Tibial nerve (tissue), 4 donors: ENCODE measurements at regions not wholly inside any gene's neighbourhood (a gene's known extent, or its start where the extent isn't known, plus 50 kb on each side); places are given as distances from the start of the nearest gene placed in this dataset.

Source experiments
- DNase-seq, 2 donors: peaks; one replicate each; pipeline ENCODE4 v3.0.0-alpha.2; 2019; ENCODE audit warnings: low spot score in 2 of 2
- H3K27ac ChIP-seq, 4 donors: fragments of 200-600 bp; sonication (generic) in 3 of 4; one replicate each; pipeline ENCODE4 v1.5.1; 2017 to 2019; ENCODE audit warnings: mild to moderate bottlenecking in 1 of 4
- H3K27me3 ChIP-seq, 2 donors: fragments of 200-600 bp; sonication (generic) in 1 of 2; one replicate each; pipeline versions ENCODE4 v1.5.1 to v1.6.0; 2017 to 2019
- H3K36me3 ChIP-seq, 3 donors: fragments of 200-600 bp; sonication (generic); one replicate each; pipeline ENCODE4 v1.5.1; 2018 to 2019
- H3K4me1 ChIP-seq, 4 donors: fragments of 200-600 bp; sonication (generic) in 3 of 4; one replicate each; pipeline ENCODE4 v1.5.1; 2017 to 2019
- H3K4me3 ChIP-seq, 4 donors: fragments of 200-600 bp; sonication (generic) in 3 of 4; one replicate each; pipeline ENCODE4 v1.5.1; 2017 to 2019; ENCODE audit warnings: mild to moderate bottlenecking in 1 of 4, moderate library complexity in 1 of 4
- H3K9me3 ChIP-seq, 4 donors: fragments of 200-600 bp; sonication (generic) in 3 of 4; one replicate each; pipeline ENCODE4 v1.5.1; 2017 to 2019
- EP300 ChIP-seq, 2 donors: sonication (generic); formaldehyde crosslinking; IDR thresholded peaks; one replicate each; pipeline ENCODE4 v1.6.1; 2017; ENCODE audit warnings: antibody characterized with exemption in 2 of 2, mild to moderate bottlenecking in 1 of 2
- POLR2A ChIP-seq, 2 donors: fragments of 450-650 bp; IDR thresholded peaks; one replicate each; pipeline ENCODE4 v1.6.1; 2017; ENCODE audit warnings: antibody characterized with exemption in 2 of 2, mild to moderate bottlenecking in 2 of 2, moderate library complexity in 2 of 2
- WGBS, 2 donors: methylation state at CpG; one replicate each; pipeline ENCODE4 v1.1.5; 2018; 5-methylcytosine and 5-hydroxymethylcytosine counted together
- TF ChIP-seq, protein P1 (sequence below), 5 experiments: fragments of 200-600 bp in 3 of 5; fragments of 450-650 bp in 2 of 5; sonication (generic) in 3 of 5; IDR thresholded peaks; one replicate each; pipeline ENCODE4 v1.5.1; 2016 to 2019; ENCODE audit warnings: antibody characterized with exemption in 5 of 5, mild to moderate bottlenecking in 3 of 5, moderate library complexity in 2 of 5

DNA sequence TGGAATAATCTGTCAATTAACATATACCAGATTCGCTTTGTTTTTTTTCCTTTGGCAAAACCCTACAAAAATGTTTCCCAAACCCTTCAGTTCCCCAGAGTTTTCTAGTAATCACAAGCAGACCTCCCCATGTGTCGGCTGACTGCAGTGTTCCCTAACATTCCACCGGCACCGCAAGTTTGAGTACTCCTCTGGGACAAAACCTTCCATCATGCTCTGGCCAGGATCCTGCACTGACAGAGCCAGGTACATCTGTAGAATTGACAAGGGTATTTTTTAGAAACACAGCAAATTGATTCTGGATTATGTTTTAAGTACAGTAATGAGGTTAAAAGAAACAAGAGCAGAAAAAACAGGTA, 174.7 kb downstream of the GAS1 start:
- H3K36me3 ChIP-seq = no peaks in the 10 kb centered on the region
- H3K9me3 ChIP-seq = no peaks in the 10 kb centered on the region
- no peak overlapping the region for H3K4me3 ChIP-seq
- H3K4me1 ChIP-seq = peaks cover 0 to 3% (median 0%) of the 10 kb centered on the region in 4 donors
- TF ChIP-seq POLR2A (IDR thresholded peaks at IDR 0.05) = no peak
- TF ChIP-seq, protein P1, sequence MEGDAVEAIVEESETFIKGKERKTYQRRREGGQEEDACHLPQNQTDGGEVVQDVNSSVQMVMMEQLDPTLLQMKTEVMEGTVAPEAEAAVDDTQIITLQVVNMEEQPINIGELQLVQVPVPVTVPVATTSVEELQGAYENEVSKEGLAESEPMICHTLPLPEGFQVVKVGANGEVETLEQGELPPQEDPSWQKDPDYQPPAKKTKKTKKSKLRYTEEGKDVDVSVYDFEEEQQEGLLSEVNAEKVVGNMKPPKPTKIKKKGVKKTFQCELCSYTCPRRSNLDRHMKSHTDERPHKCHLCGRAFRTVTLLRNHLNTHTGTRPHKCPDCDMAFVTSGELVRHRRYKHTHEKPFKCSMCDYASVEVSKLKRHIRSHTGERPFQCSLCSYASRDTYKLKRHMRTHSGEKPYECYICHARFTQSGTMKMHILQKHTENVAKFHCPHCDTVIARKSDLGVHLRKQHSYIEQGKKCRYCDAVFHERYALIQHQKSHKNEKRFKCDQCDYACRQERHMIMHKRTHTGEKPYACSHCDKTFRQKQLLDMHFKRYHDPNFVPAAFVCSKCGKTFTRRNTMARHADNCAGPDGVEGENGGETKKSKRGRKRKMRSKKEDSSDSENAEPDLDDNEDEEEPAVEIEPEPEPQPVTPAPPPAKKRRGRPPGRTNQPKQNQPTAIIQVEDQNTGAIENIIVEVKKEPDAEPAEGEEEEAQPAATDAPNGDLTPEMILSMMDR (IDR thresholded peaks at IDR 0.05) = no peak
- TF ChIP-seq EP300 (IDR thresholded peaks at IDR 0.05) = peak in 1 of 2 donors; percentile 6
- H3K27ac ChIP-seq = no peak overlapping the region
- WGBS, 2 donors = 44 to 56% methylated on average over 4 of the region's 4 CpGs
- DNase-seq = peak in 1 of 2 donors; percentile 21
- H3K27me3 ChIP-seq = no peaks in the 10 kb centered on the region

DNA sequence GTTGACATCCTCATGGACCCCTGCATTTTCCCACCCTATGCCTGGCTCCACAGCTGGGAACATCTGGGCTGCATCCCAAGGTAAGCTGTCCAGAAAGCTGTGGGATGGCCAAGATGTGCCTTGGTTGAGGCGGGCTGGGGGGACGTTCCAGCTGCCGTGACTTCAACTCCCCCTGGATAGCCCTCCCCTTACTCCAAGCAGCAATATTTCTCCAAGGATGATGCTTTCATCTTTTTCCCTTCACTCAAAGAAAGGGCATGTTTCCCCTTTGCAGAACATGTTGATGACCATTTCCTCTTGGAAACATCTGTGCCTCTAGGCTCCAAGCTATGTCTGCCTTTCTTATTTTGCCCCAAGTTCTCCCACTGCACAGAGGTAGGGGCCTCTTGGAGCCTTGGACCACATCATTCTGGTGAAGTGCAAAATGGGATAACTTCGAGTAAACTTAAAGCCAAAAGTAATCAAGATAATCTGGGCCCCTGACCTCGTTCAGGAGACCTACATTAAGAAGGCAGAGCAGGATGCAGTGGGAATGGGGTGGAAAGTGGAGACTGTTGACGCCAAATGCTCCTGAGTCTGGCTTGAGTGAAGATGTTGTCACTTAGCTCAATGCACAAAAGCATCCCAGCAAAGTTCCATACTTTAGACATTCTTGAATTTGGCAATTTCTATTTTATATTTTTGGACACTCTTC, 175.2 kb downstream of the GAS1 start:
- 63 to 66% methylated on average over 6 of the region's 6 CpGs for WGBS, 2 donors

DNA sequence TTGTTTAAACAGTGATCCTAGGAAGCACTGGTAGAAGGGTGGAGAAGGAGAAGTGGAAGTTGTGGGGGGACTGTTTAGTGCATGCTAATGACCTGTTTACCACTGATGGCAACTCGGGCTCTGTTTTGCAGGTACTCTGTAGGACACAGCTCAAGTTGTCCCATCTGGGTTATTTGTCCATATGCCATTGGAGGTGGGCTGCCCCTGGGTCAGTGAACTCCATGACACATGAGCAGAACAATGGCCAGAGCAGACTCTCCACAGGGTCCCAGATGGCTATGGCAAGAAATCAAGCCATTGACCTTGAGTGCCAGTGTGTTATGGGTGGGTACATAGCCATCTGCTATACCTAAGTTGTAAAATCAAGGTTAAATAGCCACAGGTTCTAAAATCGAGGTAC, 175.9 kb downstream of the GAS1 start:
- no peak overlapping the region for H3K4me3 ChIP-seq
- H3K27ac ChIP-seq = no peak overlapping the region
- peaks cover 0 to 3% (median 0%) of the 10 kb centered on the region in 4 donors for H3K4me1 ChIP-seq
- no peak for DNase-seq
- no peak for TF ChIP-seq EP300 (IDR thresholded peaks at IDR 0.05)
- TF ChIP-seq POLR2A (IDR thresholded peaks at IDR 0.05) = no peak
- TF ChIP-seq, protein P1 (IDR thresholded peaks at IDR 0.05) = no peak
- H3K27me3 ChIP-seq = no peaks in the 10 kb centered on the region
- H3K36me3 ChIP-seq = no peaks in the 10 kb centered on the region
- H3K9me3 ChIP-seq = no peaks in the 10 kb centered on the region
- 73 to 79% methylated on average over 2 of the region's 2 CpGs for WGBS, 2 donors

More for the DNA sequence above, 175.2 kb downstream of the GAS1 start:
- no peak for DNase-seq
- no peak overlapping the region for H3K4me3 ChIP-seq
- peaks cover 0 to 3% (median 0%) of the 10 kb centered on the region in 4 donors for H3K4me1 ChIP-seq
- H3K36me3 ChIP-seq = no peaks in the 10 kb centered on the region
- H3K27me3 ChIP-seq = no peaks in the 10 kb centered on the region
- TF ChIP-seq EP300 (IDR thresholded peaks at IDR 0.05) (no peak), POLR2A (IDR thresholded peaks at IDR 0.05) (no peak)
- TF ChIP-seq, protein P1 (IDR thresholded peaks at IDR 0.05) = no peak
- no peak overlapping the region for H3K27ac ChIP-seq
- no peaks in the 10 kb centered on the region for H3K9me3 ChIP-seq

DNA sequence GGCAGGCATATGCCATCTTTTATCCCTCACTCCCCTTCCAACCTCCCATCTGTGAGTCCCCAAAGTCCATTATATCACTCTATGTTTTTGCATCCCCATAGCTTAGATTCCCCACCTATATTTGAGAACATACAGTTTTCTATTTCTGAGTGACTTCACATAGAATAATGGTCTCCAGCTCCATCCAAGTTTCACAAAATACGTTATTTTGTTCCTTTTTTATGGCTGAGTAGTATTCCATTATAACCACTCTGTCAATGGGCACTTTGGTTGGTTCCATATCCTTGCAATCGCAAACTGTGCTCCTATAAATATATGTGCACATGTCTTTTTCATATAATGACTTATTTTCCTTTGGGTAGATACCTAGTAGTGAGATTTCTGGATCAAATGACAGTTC, 178.6 kb downstream of the GAS1 start:
- Histone ChIP-seq H3K27me3 (no peaks in the 10 kb centered on the region), H3K4me1 (peaks cover 0 to 3% (median 0%) of the 10 kb centered on the region in 4 donors), H3K36me3 (no peaks in the 10 kb centered on the region), H3K4me3 (no peak overlapping the region), H3K9me3 (no peaks in the 10 kb centered on the region), H3K27ac (no peak overlapping the region)
- 95 to 97% methylated on average over 2 of the region's 2 CpGs for WGBS, 2 donors
- no peak for DNase-seq
- TF ChIP-seq POLR2A (IDR thresholded peaks at IDR 0.05) (no peak), EP300 (IDR thresholded peaks at IDR 0.05) (no peak)
- TF ChIP-seq, protein P1 (IDR thresholded peaks at IDR 0.05) = no peak

DNA sequence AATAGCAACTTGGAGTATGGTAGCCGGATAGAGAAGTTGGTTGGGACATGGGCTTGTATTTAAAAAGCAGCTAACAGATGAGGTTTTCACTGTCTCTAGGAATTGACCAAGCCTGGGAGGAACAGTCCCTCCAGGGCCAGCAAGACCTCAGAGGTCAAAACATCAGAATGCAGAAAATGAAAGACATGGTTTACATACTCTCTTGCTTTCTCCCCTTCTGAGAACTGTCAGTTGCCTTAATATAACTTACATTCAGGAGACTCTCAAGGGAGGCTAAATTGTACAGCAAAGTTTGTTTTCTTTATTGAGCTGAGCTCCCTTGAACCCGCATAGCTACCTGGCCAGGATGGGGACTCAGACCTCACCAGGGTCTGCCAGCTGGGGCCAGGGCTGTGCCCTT, 179.3 kb downstream of the GAS1 start:
- Histone ChIP-seq H3K4me1 (peaks cover 0 to 3% (median 0%) of the 10 kb centered on the region in 4 donors), H3K4me3 (no peak overlapping the region), H3K36me3 (no peaks in the 10 kb centered on the region), H3K27me3 (no peaks in the 10 kb centered on the region), H3K9me3 (no peaks in the 10 kb centered on the region), H3K27ac (no peak overlapping the region)
- TF ChIP-seq, protein P1 (IDR thresholded peaks at IDR 0.05) = no peak
- TF ChIP-seq EP300 (IDR thresholded peaks at IDR 0.05) (no peak), POLR2A (IDR thresholded peaks at IDR 0.05) (no peak)
- 85 to 96% methylated on average over 2 of the region's 2 CpGs for WGBS, 2 donors
- no peak for DNase-seq
